ENCODE measurements at regions not wholly inside any gene's neighbourhood (a gene's known extent, or its start where the extent isn't known, plus 50 kb on each side); places are given as distances from the start of the nearest gene placed in this dataset.

DNA sequence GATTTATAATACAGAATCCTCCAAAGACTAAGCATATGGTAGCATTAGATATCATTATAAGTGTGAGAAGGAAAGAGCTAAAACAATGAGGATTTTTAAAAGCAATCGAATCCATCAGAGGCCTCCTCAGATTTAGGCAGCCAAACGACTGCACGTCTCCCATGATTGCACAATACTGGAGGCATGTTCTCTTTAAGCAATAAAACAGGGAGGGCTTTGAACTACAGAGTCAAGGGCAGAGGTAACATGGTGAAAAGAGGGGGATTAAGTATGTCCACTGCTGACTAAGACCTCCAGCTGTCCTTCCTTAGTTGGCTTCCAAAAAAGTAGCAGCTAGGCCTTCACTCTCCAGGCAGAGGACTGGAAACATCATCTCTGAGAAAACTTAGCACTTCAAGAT lies 298.7 kb upstream of the RGMB start:
- H3K4me1 Mint-ChIP-seq = no peaks in the 10 kb centered on the region
- DNase-seq (no peak), ATAC-seq (no peak)
- H3K4me3 Mint-ChIP-seq = no peak overlapping the region
- no peaks in the 10 kb centered on the region for H3K9me3 ChIP-seq (ENCODE audit: control insufficient read depth, insufficient read depth, low read length)
- no peak overlapping the region for H3K27ac ChIP-seq (ENCODE audit: low read length)
- H3K27me3 ChIP-seq (ENCODE audit: control insufficient read depth, insufficient read depth, low read length) = no peaks in the 10 kb centered on the region
- no peak overlapping the region for H3K27ac Mint-ChIP-seq
- 87% methylated on average over 3 of the region's 3 CpGs for WGBS (ENCODE audit: insufficient coverage)
- no peaks in the 10 kb centered on the region for H3K36me3 ChIP-seq (ENCODE audit: control insufficient read depth, insufficient read depth, low read length)
- H3K36me3 Mint-ChIP-seq = no peaks in the 10 kb centered on the region
- H3K4me1 ChIP-seq (ENCODE audit: control insufficient read depth, insufficient read depth, low read length) = no peaks in the 10 kb centered on the region
- H3K4me3 ChIP-seq (ENCODE audit: low read length) = no peak overlapping the region
- H3K9me3 Mint-ChIP-seq = peaks cover 5 to 7% of the 10 kb centered on the region in 2 donors
- no peaks in the 10 kb centered on the region for H3K27me3 Mint-ChIP-seq (ENCODE audit: low read depth in 2 of 2)
- intact Hi-C loops (cut with micrococcal nuclease) = no loop called here
- no peak for TF ChIP-seq CTCF (IDR thresholded peaks at IDR 0.05)

DNA sequence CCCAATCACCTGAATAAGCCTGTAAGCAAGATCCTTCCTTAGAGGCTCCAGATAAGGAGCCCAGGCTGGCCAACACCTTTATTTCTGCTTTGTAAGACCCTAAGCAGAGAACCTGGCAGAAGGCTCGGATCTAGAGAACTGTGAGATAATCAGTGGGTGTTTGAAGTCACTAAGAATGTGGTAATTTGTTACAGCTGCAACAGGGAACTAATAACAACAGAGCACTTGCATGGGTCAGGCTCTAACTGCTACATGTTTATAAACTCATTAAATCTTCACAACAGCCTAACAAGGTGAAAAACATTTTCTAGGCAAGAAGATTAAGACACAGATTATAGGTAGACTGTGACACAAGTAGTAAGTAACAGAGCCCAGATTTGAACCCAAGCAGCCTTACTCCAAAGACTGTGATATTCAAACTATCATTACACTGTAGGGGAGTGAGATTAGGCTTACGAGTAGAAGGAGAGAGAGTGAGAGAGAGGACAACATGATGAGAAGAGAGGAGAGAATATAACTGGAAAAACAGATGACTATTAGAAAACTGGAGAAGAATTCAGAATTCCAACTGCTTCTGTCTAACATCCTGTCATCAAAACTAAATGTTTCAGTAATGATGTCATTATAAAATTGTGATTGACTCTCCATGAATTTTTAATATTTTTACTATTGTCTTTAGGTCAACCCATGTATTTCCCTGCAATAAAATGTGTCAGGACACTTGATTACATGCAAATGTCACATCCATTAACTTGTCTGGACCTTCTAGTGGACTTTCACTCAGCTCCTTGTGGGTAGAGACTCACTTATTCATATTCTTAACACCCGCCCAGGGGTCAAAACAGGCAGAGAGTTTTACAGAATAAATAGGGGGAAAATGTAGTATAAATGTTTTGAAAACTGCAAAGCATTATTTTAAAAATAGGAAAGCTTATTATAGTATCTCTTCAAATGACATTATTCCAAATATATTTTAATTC lies 290.9 kb upstream of the RGMB start:
- Histone ChIP-seq H3K4me1 (ENCODE audit: control insufficient read depth, insufficient read depth, low read length) (no peaks in the 10 kb centered on the region), H3K9me3 (ENCODE audit: control insufficient read depth, insufficient read depth, low read length) (no peaks in the 10 kb centered on the region), H3K27ac (ENCODE audit: low read length) (no peak overlapping the region), H3K36me3 (ENCODE audit: control insufficient read depth, insufficient read depth, low read length) (no peaks in the 10 kb centered on the region), H3K27me3 (ENCODE audit: control insufficient read depth, insufficient read depth, low read length) (no peaks in the 10 kb centered on the region), H3K4me3 (ENCODE audit: low read length) (no peak overlapping the region)
- ATAC-seq (no peak), DNase-seq (no peak)
- Mint-ChIP-seq H3K27me3 (ENCODE audit: low read depth in 2 of 2) (no peaks in the 10 kb centered on the region), H3K4me1 (no peaks in the 10 kb centered on the region), H3K27ac (no peak overlapping the region), H3K4me3 (no peak overlapping the region), H3K36me3 (no peaks in the 10 kb centered on the region), H3K9me3 (peaks cover 7 to 13% of the 10 kb centered on the region in 2 donors)
- intact Hi-C loops (cut with micrococcal nuclease) = no loop called here
- no peak for TF ChIP-seq CTCF (IDR thresholded peaks at IDR 0.05)
- WGBS (ENCODE audit: insufficient coverage) = 43% methylated on average over 1 of the region's 3 CpGs

DNA sequence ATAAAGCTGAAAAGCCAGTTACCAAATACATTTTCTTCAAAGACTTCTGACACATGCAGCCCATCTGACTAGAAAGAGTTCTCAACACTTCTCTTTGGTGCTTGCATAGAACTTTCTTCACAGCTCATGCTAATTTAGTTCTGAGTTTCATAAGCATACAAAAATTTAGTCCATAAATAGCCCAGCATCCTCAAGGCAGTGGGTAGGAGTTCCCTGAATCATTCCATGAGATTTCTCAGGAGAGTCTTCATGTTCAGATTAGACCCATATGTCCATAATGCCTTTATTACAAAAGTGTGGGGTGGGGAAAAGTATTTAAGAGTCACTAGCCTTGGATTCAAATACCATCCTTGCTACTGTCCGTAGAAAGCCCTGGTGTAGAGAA lies 290.2 kb upstream of the RGMB start:
- peaks cover 7 to 13% of the 10 kb centered on the region in 2 donors for H3K9me3 Mint-ChIP-seq
- no peaks in the 10 kb centered on the region for H3K4me1 ChIP-seq (ENCODE audit: control insufficient read depth, insufficient read depth, low read length)
- H3K4me1 Mint-ChIP-seq = no peaks in the 10 kb centered on the region
- no peak overlapping the region for H3K4me3 Mint-ChIP-seq
- no peak overlapping the region for H3K4me3 ChIP-seq (ENCODE audit: low read length)
- no peaks in the 10 kb centered on the region for H3K27me3 Mint-ChIP-seq (ENCODE audit: low read depth in 2 of 2)
- H3K36me3 Mint-ChIP-seq = no peaks in the 10 kb centered on the region
- H3K27ac Mint-ChIP-seq = no peak overlapping the region
- no peak overlapping the region for H3K27ac ChIP-seq (ENCODE audit: low read length)
- H3K9me3 ChIP-seq (ENCODE audit: control insufficient read depth, insufficient read depth, low read length) = no peaks in the 10 kb centered on the region
- H3K27me3 ChIP-seq (ENCODE audit: control insufficient read depth, insufficient read depth, low read length) = no peaks in the 10 kb centered on the region
- intact Hi-C loops (cut with micrococcal nuclease) = no loop called here
- ATAC-seq (no peak), DNase-seq (no peak)
- H3K36me3 ChIP-seq (ENCODE audit: control insufficient read depth, insufficient read depth, low read length) = no peaks in the 10 kb centered on the region
- WGBS (ENCODE audit: insufficient coverage) = no CpG with 5 or more reads among the region's 1 CpG
- no peak for TF ChIP-seq CTCF (IDR thresholded peaks at IDR 0.05)
